Left cardiac atrium (tissue), 4 donors: ENCODE measurements at regions not wholly inside any gene's neighbourhood (a gene's known extent, or its start where the extent isn't known, plus 50 kb on each side); places are given as distances from the start of the nearest gene placed in this dataset.
"Not testable (repeated sequence)": the region's sequence is repeated elsewhere in the genome, so short reads cannot be mapped to it uniquely, and the experiment has no call there.

Source experiments
- ATAC-seq, 2 donors: fragments of 200-7000 bp; cut with Tn5 transposase; one replicate each; pipeline ENCODE4 v1.9.1; 2020; ENCODE audit warnings: mild to moderate bottlenecking in 2 of 2, moderate library complexity in 2 of 2
- DNase-seq: peaks from one replicate; pipeline ENCODE4 v3.0.0-alpha.2; 2020
- intact Hi-C, 2 donors: fragments of 100-400 bp; cut with DNase I; formaldehyde crosslinking; loops; one replicate each; pipeline versions ENCODE4 v1.14.1 to v1.15.1; 2022 to 2023
- donor health status: DM: no; HTN: yes; CAD: no.
- donor health status: DM: no; HTN: yes; CAD: no; lungs with severe emphysema.
- donor health status: DM: yes; HTN: yes; CAD: no.
- donor health status: Dilated cardiomyopathy.

GRCh38 chr7:113504691-113505090 is 386.3 kb upstream of the SMIM30 start:
- DNase-seq: no peak
- intact Hi-C loops: no loop called here
- no peak for ATAC-seq

DNA sequence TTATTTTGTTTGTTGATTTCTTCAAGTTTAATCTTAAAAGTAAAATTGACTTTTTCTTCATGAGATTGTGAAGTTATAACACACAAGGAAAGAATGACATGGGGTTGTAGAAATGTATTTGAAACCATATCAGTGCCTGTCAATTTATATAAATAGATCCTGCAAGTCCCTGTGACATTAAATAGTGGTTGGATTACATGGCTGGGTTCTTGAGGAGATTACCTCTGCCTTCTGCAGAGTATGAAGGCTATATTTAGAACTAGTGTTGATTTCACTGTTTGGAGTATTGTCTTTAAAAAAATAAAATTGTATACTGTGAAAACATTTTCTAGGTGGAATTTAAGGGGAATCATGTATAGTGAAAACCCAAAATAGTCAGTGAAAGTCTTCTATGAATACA is 385.8 kb upstream of the SMIM30 start:
- intact Hi-C loops: no loop called here
- DNase-seq (no peak), ATAC-seq (peak in 1 of 2 donors; percentile 18)

DNA sequence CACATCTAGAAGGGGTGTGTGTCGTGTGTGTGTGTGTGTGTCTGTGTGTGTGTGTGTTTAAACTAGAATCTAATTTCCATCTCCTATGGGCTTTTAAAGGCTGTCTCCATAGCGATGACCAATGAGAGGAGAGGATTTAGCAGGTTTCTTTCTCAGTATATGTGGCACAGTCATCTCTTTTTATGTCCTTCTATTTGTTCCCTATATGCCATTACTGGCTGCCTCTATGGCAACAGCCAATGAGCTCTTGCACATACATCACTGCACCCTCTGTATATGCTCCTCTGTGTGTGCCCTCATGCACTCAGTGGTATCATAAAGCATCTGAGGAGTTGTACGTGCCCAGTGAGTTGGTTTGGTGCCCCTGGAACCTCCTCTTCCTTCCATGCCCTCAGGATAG is 378.2 kb upstream of the SMIM30 start:
- ATAC-seq, DNase-seq, intact Hi-C loops: not testable (repeated sequence)

DNA sequence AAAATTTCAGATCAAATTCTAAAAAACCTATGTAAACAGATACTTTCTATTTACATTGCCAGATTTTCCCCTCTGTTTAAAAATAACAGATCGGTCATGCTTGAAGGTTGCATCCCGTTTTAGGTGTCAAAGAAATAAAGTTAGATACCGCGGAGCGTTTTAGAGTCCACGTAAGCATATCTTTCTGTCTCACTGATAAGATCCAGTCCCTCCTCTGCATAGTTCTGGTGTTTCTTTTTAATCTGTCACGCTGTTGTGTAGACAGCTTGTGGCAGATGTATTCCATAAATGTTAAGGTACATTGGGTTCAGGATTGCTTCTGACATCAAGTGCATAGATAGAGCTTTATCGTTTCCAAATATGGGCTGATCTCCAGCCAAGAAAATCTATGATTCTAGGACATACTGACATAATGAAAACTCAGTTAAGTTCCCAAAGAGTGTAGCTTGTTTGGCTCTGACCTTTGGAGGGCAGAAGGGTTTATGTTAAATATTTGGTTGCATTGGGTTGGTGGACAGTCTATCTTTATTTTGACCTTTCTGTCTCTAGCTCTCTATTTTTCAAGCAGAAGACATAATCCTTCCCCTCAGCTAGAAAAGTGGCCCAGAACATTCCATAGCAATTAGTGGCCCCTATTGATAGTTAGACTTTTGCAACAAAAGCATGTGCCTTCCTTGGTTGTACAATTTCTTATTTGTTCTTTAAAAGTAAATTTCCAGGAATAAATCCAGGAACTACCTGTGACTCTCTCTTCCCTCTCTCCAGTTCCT is 376.6 kb upstream of the SMIM30 start:
- intact Hi-C loops, DNase-seq: not testable (repeated sequence)
- ATAC-seq: peak; percentile 84 to 93

- no peak for DNase-seq
- intact Hi-C loops: no loop called here
- ATAC-seq: no peak
Observed at GRCh38 chr7:113491305-113491704, 373.0 kb upstream of the SMIM30 start.

DNA sequence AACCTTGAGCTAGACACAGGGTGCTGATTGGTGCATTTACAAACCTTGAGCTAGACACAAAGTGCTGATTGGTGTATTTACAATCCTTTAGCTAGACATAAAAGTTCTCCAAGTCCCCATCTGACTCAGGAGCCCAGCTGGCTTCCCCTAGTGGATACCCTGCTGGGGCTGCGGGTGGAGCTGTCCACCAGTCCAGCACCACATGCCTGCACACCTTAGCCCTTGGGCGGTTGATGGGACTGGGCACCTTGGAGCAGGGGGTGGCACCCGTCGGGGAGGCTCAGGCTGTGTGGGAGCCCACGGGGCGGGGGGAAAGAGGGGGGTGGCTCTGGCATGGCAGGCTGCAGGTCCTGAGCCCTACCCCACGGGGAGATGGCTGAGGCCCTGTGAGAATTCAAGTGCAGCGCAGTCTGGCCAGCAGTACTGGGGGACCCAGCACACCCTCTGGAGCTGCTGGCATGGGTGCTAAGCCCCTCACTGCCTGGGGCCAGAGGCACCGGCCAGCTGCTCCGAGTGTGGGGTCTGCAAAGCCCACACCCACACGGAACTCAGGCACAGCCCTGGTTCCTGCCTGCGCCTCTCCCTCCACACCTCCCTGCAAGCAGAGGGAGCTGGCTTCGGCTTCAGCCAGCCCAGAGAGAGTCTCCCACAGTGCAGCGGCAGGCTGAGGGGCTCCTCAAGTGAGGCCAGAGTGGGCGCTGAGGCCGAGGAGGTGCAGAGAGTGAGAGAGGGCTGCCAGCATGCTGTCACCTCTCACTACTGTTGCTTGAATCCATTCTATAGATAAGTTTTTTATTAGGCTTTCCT is 369.8 kb upstream of the SMIM30 start:
- DNase-seq (no peak), ATAC-seq (no peak)
- intact Hi-C loops: no loop called here

- intact Hi-C loops: no loop called here
- DNase-seq: no peak
- no peak for ATAC-seq
Observed at GRCh38 chr7:113486548-113486947, 368.2 kb upstream of the SMIM30 start.

- no peak for ATAC-seq
- DNase-seq: no peak
- intact Hi-C loops: no loop called here
Observed at GRCh38 chr7:113483657-113484056, 365.3 kb upstream of the SMIM30 start.

GRCh38 chr7:113480537-113480936 is 362.2 kb upstream of the SMIM30 start:
- intact Hi-C loops: no loop called here
- no peak for DNase-seq
- ATAC-seq: no peak

DNA sequence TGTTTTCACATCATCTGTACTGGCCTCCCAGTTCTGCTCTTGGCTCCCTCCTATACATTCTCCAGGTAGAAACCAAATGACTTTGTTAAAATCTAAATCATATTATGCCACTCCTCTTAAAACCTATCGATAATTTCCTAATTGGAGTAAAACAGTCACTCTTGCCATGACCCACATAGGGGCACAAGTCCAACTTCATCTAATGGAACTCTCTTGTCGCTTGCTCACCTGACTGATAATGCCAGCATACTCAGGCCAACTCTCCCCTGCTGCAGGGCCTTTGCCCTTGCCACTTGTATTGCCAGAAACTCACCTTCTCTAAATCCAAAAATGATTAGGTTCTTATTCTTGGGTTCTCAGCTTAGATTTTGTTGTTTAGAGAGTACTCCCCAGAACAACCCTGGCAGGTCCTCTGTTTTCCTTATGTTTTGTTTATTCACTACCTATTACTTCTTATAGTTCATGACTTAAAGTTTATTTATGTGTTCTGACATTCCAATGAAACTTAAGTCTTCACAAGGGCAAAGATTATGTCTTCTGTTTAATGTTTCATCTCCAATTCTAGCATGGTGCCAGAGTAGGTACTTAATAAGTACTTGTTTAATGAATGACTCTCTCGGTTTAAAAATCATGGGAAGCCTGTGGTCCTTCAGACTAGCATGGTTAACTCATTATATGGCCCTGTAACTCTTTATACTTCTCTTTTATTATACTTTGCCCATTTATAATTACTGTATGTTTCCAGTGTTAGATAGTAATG is 345.9 kb upstream of the SMIM30 start:
- intact Hi-C loops: no loop called here
- DNase-seq: no peak
- ATAC-seq: no peak

DNA sequence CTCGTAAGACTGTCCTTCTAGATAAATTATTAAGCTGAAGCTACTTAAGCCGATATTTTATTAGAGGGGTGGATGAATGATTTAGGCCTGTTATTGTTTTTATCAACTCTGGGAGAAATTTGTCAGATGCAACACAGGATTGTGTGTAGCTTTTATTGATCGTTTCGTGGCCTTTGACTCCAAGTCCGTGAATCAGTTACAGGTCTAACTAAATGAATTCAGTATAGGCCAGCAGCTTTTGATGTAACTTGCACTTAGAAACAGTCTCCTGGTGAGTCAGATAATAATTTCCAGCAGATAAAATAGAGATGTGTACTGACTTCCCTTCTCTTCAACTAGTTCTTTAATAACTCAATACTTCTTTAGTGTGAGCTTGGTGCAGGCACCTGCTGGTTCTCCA is 341.7 kb upstream of the SMIM30 start:
- no peak for DNase-seq
- ATAC-seq: no peak
- intact Hi-C loops: no loop called here

DNA sequence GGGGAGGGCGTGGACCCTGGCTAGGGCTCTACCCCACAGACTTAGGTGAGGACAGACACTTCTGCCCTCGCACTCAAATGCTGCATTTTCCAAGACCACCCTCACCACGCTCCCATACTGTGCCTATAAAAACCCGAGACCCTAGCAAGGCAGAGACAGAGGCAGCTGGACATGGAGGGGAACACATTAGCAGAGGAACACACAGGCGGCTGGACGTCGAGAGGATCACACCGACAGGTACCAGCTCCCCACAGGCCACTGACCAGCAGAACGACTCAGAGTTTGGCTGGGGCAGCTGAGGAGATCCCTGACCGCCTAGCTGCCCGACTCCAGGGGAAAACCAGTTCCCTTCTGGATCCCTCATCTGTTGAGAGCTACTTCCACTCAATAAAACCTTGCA is 338.2 kb upstream of the SMIM30 start:
- intact Hi-C loops: no loop called here
- DNase-seq (no peak), ATAC-seq (no peak)

DNA sequence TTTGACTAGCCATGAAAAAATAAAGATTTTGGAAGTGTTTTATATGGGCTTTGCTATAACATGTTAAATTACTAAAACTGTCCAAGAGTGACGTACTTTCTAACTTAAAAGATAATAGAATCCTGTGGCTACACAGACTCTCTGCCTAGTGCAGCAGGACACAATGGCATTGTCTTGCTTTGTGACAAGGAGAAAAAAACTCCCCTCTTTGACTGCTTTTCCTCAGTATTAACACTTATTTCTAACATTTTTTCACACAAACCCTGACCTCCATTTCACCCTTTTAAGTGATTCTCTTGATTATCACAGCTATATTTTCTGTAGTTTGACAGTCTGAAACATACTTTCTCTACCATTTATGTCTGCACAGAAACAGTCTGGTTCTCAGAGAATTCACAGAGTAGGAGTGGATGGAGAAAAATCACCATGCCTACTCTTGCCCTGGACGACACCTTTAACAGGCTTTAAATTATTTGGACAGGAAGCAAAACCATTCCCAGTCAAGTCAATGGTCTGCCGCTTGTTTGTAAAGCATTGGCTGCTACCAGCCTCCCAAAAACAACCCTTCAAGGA is 336.3 kb upstream of the SMIM30 start:
- ATAC-seq (no peak), DNase-seq (no peak)
- intact Hi-C loops: no loop called here

DNA sequence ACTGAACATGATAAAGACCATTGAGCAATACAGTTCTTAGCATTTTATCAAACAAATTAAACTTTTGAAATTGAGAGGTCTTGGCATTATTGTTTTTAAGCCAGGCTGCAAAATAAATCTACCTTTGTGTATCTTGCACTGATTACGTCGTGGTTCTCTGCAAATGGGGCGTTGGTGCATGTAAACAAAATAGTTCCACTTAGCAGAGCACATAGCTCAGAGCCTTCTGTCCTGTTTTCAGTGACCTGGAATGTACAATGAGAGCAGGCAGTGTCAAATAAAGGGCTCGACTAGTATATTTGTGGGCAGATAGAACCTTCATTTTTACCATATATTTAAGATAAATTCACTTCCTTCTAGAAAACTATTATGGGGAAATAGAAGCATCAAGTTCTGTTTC is 333.9 kb upstream of the SMIM30 start:
- ATAC-seq: no peak
- no peak for DNase-seq
- intact Hi-C loops: no loop called here

- DNase-seq (no peak), ATAC-seq (no peak)
- intact Hi-C loops: no loop called here
Observed at GRCh38 chr7:113446791-113447190, 328.4 kb upstream of the SMIM30 start.

GRCh38 chr7:113446391-113446790 is 328.0 kb upstream of the SMIM30 start:
- intact Hi-C loops: no loop called here
- DNase-seq: no peak

DNA sequence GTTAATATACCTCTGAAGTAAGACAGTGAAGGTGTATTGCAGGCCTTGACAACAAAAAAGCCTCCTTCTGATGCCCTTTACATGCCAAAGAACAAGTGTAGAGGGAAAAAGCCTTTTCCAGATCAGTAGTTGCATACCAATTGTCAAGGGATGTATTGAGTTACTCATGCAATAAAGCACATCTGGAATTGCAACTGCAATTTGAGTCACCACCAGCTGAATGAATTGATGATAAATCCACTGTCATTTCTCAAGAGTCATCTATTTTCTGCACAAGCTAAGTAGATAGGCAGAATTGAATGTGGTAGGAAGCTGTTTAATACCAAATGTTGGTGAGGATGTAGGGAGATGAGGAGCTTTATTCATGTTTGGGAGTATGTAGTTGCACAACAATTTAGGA is 325.9 kb upstream of the SMIM30 start:
- ATAC-seq (no peak), DNase-seq (no peak)
- intact Hi-C loops: no loop called here

More at GRCh38 chr7:113446391-113446790, 328.0 kb upstream of the SMIM30 start:
- no peak for ATAC-seq

DNA sequence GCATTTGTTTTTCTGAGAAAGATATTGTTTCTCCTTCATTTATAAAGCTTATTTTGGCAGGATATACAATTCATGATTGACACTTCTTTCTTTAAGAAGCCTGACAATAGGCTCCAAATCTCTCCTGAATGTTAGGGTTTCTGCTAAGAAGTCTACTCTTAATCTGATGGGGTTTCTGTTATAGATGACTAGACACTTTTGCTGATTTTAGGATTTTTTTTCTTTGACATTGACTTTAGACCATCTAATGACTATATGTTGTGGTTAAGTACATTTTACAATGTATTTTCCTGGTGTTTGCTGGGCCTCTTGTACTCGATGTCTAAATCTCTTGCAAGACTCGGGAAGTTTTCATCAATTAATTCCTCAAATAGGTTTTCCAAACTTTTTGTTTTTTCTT is 321.8 kb upstream of the SMIM30 start:
- ATAC-seq: no peak

GRCh38 chr7:113431406-113431805 is 313.1 kb upstream of the SMIM30 start:
- DNase-seq (no peak), ATAC-seq (no peak)
- intact Hi-C loops: no loop called here

More for the DNA sequence above, 321.8 kb upstream of the SMIM30 start:
- intact Hi-C loops: no loop called here
- DNase-seq: no peak
